Karpas-422 (cell line): ENCODE measurements at regions not wholly inside any gene's neighbourhood (a gene's known extent, or its start where the extent isn't known, plus 50 kb on each side); places are given as distances from the start of the nearest gene placed in this dataset.

Experiments
- DNase-seq: peaks from one replicate; pipeline ENCODE4 v3.0.0-alpha.2; 2015
- H2AFZ ChIP-seq: fragments of 200-600 bp; sonication (generic); 2 replicates; pipeline ENCODE4 v1.6.1; 2014; ENCODE audit warnings: antibody characterized with exemption, low read length, mixed read lengths
- H3K27ac ChIP-seq: fragments of 200-600 bp; sonication (generic); 2 replicates; pipeline ENCODE4 v1.5.1; 2014; ENCODE audit warnings: mild to moderate bottlenecking, low read length, moderate library complexity
- H3K27me3 ChIP-seq: fragments of 200-600 bp; sonication (generic); 2 replicates; pipeline ENCODE4 v1.6.1; 2014; ENCODE audit warnings: low read length, mixed read lengths
- H3K36me3 ChIP-seq: fragments of 200-600 bp; sonication (generic); 2 replicates; pipeline ENCODE4 v1.6.1; 2014; ENCODE audit warnings: low read length, mixed read lengths; ENCODE audit not compliant: insufficient read depth
- H3K4me1 ChIP-seq: fragments of 200-600 bp; sonication (generic); 2 replicates; pipeline ENCODE4 v1.6.1; 2014; ENCODE audit warnings: mild to moderate bottlenecking, low read length, mixed read lengths
- H3K4me2 ChIP-seq: fragments of 200-600 bp; sonication (generic); 2 replicates; pipeline ENCODE4 v1.6.1; 2014; ENCODE audit warnings: low read length, low read depth, mild to moderate bottlenecking; ENCODE audit not compliant: poor library complexity, severe bottlenecking
- H3K4me3 ChIP-seq: fragments of 200-600 bp; sonication (generic); 2 replicates; pipeline ENCODE4 v1.5.1; 2014; ENCODE audit warnings: mild to moderate bottlenecking, antibody characterized with exemption, low read length, mixed read lengths
- H3K79me2 ChIP-seq: fragments of 200-600 bp; sonication (generic); 2 replicates; pipeline ENCODE4 v1.6.1; 2014; ENCODE audit warnings: mild to moderate bottlenecking, low read length, mixed read lengths
- H3K9ac ChIP-seq: fragments of 200-600 bp; sonication (generic); 2 replicates; pipeline ENCODE4 v1.6.0; 2014; ENCODE audit warnings: low read length
- H3K9me2 ChIP-seq: fragments of 200-600 bp; sonication (generic), shearing (Covaris generic); replicated peaks from 2 replicates; pipeline ENCODE4 v1.6.0; 2014; ENCODE audit warnings: mild to moderate bottlenecking, low read length, moderate library complexity; ENCODE audit not compliant: insufficient read depth
- H3K9me3 ChIP-seq: fragments of 300-700, 200-600 bp; sonication (generic); 2 replicates; pipeline ENCODE4 v1.6.1; 2014; ENCODE audit warnings: low read length, mixed read lengths
- H4K20me1 ChIP-seq: fragments of 200-600 bp; sonication (generic); 2 replicates; pipeline ENCODE4 v1.6.1; 2014; ENCODE audit warnings: mild to moderate bottlenecking, antibody characterized with exemption, low read length, low read depth; ENCODE audit not compliant: insufficient read depth

DNA sequence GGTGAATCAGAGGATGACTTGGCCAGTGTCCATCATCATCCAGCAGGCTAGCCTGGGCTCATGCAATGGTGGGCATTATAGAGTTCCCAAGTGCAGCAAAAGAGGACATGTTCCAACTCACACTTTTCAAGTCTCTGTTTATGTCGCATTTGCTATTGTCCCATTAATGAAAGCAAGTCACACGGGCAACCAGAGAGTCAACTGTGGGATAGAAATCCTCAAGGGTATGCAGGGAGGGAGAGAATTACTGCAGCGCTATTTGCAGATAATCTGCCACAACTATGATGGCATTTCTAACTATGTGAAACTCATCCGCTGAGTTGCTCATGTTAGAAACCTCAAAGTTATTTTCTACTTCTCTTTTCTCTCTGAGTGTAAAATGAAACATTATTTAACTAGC, 78.5 kb upstream of the TAB3 start:
- no peak overlapping the region for H3K27ac ChIP-seq
- no peak for DNase-seq
- H3K4me1 ChIP-seq: peaks cover 4% of the 10 kb centered on the region
- no peak overlapping the region for H3K4me2 ChIP-seq
- H3K36me3 ChIP-seq: no peaks in the 10 kb centered on the region
- no peaks in the 10 kb centered on the region for H3K9me2 ChIP-seq
- H2AFZ ChIP-seq: no peak overlapping the region
- H3K79me2 ChIP-seq: no peaks in the 10 kb centered on the region
- no peaks in the 10 kb centered on the region for H3K9me3 ChIP-seq
- no peak overlapping the region for H3K9ac ChIP-seq
- no peaks in the 10 kb centered on the region for H3K27me3 ChIP-seq
- H4K20me1 ChIP-seq: no peaks in the 10 kb centered on the region
- no peak overlapping the region for H3K4me3 ChIP-seq

DNA sequence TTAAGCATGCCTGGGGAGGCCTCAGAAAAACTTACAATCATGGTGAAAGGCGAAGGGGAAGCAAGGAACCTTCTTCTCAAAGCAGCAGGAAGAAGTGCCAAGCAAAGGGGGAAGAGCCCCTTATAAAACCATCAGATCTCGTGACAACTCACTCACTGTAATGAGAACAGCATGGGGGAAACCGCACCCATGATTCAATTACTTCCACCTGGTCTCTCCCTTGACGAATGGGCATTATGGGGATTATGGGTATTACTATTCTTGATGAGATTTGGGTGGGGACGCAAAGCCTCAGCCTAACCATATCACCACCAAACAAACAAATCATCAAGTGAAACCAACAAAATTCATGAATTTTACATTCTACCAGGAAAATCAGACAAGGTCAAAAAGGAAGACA, 76.7 kb upstream of the TAB3 start:
- H4K20me1 ChIP-seq: no peaks in the 10 kb centered on the region
- no peak overlapping the region for H3K9ac ChIP-seq
- H3K27me3 ChIP-seq: no peaks in the 10 kb centered on the region
- no peak overlapping the region for H3K4me3 ChIP-seq
- no peak overlapping the region for H3K4me2 ChIP-seq
- no peak for DNase-seq
- H3K79me2 ChIP-seq: no peaks in the 10 kb centered on the region
- no peaks in the 10 kb centered on the region for H3K9me2 ChIP-seq
- no peak overlapping the region for H3K27ac ChIP-seq
- no peaks in the 10 kb centered on the region for H3K9me3 ChIP-seq
- H2AFZ ChIP-seq: no peak overlapping the region
- H3K36me3 ChIP-seq: no peaks in the 10 kb centered on the region
- no peaks in the 10 kb centered on the region for H3K4me1 ChIP-seq

DNA sequence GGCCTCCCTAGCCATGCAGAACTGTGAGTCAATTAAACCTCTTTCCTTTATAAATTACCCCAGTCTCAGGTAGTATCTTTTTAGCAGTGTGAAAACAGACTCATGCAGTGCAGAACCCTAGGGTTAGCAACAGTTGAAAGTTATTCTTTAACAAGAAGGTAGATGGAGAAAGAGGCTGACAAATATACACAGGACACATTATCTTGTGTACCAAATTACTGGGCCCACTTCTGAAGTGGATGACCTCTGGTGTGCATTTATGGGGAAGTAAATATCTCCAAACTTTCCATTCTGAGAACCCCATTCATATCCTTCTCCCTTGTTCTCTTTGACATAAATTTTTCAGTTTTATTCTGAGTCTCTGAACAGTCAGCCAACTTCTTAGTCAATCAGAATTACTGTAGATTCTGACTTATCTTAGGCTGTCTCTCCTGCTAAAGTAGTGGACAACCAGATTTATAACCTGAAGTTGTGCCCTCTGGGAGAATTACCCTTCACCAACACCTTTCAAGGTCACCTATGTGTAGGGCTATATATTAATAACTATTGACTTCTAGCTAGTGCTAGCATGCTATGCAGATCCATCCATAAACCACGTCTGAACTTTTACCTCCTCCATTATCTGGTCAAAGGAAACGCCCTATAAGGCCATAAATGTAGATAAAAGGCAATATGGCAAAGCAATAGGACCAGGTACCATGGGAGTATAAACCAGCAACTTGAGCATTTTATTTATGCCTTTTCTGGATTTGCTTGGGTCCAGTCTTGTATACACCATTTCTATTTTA, 72.5 kb upstream of the TAB3 start:
- H3K27me3 ChIP-seq: no peaks in the 10 kb centered on the region
- H3K36me3 ChIP-seq: no peaks in the 10 kb centered on the region
- no peak overlapping the region for H2AFZ ChIP-seq
- no peaks in the 10 kb centered on the region for H3K4me1 ChIP-seq
- H3K9me2 ChIP-seq: no peaks in the 10 kb centered on the region
- no peak overlapping the region for H3K4me3 ChIP-seq
- no peaks in the 10 kb centered on the region for H3K9me3 ChIP-seq
- H3K4me2 ChIP-seq: no peak overlapping the region
- H3K27ac ChIP-seq: no peak overlapping the region
- no peak for DNase-seq
- no peaks in the 10 kb centered on the region for H4K20me1 ChIP-seq
- H3K79me2 ChIP-seq: no peaks in the 10 kb centered on the region
- no peak overlapping the region for H3K9ac ChIP-seq

DNA sequence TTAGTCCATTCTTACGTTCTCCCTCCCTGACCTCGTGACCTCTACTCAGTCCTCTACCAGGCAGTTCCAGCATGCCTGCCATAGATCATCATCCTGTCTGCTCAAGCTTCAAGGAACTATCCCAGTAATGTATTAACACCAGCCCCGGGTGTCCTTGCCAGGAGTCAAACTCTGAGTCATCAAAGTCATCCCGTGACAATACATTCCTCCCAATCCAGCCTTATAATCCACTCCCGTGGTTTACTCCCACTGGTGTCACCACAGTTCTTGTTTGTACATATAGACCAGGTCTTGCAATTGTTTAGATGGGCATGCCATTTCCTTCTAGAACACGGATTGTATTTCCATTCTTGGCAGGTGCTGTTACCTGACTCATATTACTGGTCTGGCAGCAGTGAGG, 68.7 kb upstream of the TAB3 start:
- Histone ChIP-seq H4K20me1 (no peaks in the 10 kb centered on the region), H3K36me3 (no peaks in the 10 kb centered on the region), H3K79me2 (no peaks in the 10 kb centered on the region), H3K9ac (no peak overlapping the region), H3K4me2 (no peak overlapping the region), H3K27ac (no peak overlapping the region), H2AFZ (no peak overlapping the region), H3K27me3 (no peaks in the 10 kb centered on the region), H3K9me3 (no peaks in the 10 kb centered on the region), H3K9me2 (no peaks in the 10 kb centered on the region), H3K4me3 (no peak overlapping the region), H3K4me1 (no peaks in the 10 kb centered on the region)
- DNase-seq: no peak

DNA sequence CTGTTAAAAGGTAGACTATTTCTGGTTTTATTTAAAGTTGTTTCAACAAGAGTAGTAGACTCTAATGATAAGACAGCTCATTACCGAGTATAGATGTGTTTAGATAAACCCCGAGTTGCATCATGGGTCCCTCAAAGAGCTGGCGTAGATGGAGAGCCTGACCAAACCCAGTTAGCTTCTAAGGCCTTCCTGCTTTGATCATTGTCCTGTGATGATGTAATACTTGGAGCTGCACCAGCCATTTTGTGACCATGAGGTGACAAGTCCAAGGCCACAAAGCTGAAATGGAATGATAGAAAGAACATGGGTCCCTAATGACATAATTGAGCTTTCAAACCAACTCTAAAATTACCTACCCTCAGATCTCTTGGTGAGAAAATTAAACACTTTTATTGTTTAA, 66.6 kb upstream of the TAB3 start:
- Histone ChIP-seq H3K9ac (no peak overlapping the region), H3K4me1 (no peaks in the 10 kb centered on the region), H3K4me2 (no peak overlapping the region), H3K9me2 (no peaks in the 10 kb centered on the region), H3K9me3 (no peaks in the 10 kb centered on the region), H3K27me3 (no peaks in the 10 kb centered on the region), H3K27ac (no peak overlapping the region), H3K79me2 (no peaks in the 10 kb centered on the region), H3K4me3 (no peak overlapping the region), H2AFZ (no peak overlapping the region), H3K36me3 (no peaks in the 10 kb centered on the region), H4K20me1 (no peaks in the 10 kb centered on the region)
- DNase-seq: no peak

DNA sequence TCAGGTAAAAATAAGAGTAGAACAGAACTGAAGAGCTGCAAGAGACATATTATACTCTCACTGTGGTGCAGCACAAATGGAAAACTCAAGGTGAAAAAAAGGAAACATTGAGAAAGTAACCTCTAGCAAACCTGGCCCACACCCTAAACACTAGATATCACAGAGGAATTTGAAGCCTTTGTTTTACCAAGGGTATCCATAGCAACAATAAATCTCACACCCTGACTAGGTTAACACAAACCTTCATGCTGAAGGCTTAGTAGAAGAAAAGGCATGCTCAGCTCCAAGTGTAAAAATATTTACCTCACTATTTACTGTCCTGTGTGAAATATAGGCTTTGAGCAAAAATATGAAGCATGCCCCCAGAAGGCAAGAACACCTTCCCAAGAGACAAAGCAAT, 61.9 kb upstream of the TAB3 start:
- Histone ChIP-seq H3K9me2 (no peaks in the 10 kb centered on the region), H3K27ac (no peak overlapping the region), H2AFZ (no peak overlapping the region), H3K79me2 (no peaks in the 10 kb centered on the region), H3K4me1 (no peaks in the 10 kb centered on the region), H3K4me3 (no peak overlapping the region), H3K36me3 (no peaks in the 10 kb centered on the region), H3K4me2 (no peak overlapping the region), H3K9ac (no peak overlapping the region), H3K27me3 (no peaks in the 10 kb centered on the region), H4K20me1 (no peaks in the 10 kb centered on the region), H3K9me3 (no peaks in the 10 kb centered on the region)
- DNase-seq: no peak

DNA sequence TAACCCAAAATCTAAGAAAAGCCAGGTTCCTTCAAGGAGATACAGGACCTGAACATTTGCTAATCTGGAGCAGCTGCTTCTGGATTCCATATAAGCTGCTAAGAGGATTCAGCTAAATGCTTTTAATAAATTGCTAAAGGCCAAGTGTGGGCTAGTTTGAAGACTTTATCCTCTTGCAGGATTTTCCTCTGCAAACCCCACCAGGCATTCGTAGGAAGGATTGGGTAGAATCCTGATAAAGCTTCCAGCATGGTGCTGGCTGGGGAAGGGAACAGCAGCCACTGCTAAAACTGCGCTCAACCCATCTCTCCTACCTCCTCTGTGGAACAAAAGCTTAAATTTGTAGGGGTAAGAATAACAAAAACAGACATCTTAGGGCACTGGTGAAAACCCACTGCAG, 61.3 kb upstream of the TAB3 start:
- Histone ChIP-seq H3K4me1 (no peaks in the 10 kb centered on the region), H2AFZ (no peak overlapping the region), H3K36me3 (no peaks in the 10 kb centered on the region), H3K9ac (no peak overlapping the region), H3K4me3 (no peak overlapping the region), H3K9me2 (no peaks in the 10 kb centered on the region), H3K4me2 (no peak overlapping the region), H3K27ac (no peak overlapping the region), H3K9me3 (no peaks in the 10 kb centered on the region), H3K79me2 (no peaks in the 10 kb centered on the region), H3K27me3 (no peaks in the 10 kb centered on the region), H4K20me1 (no peaks in the 10 kb centered on the region)
- no peak for DNase-seq

DNA sequence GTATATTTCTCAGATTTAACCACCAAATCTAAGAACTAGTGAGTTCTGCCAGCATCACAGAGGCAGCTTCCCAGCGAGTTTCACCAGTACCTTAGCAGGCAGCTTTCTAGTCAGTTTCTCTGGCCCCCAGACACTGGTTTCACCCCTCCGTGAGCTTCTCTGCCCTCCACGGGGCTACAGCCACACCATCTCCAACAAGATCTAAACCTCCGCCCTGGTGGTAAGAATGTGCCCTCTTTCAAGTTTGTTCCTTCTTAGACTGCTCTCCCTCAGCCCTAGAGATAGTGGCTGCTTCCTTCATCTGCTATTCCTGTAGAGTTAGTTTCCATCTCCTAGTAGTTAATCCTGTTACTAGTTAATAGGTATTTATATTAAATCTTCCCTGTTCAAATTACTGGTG, 60.5 kb upstream of the TAB3 start:
- DNase-seq: no peak
- no peaks in the 10 kb centered on the region for H4K20me1 ChIP-seq
- H3K4me2 ChIP-seq: no peak overlapping the region
- H2AFZ ChIP-seq: no peak overlapping the region
- no peaks in the 10 kb centered on the region for H3K9me3 ChIP-seq
- H3K27me3 ChIP-seq: no peaks in the 10 kb centered on the region
- no peak overlapping the region for H3K9ac ChIP-seq
- H3K4me1 ChIP-seq: no peaks in the 10 kb centered on the region
- H3K4me3 ChIP-seq: no peak overlapping the region
- no peaks in the 10 kb centered on the region for H3K36me3 ChIP-seq
- H3K79me2 ChIP-seq: no peaks in the 10 kb centered on the region
- no peak overlapping the region for H3K27ac ChIP-seq
- no peaks in the 10 kb centered on the region for H3K9me2 ChIP-seq
